Upper lobe of left lung (tissue), 4 donors: ENCODE measurements at regions not wholly inside any gene's neighbourhood (a gene's known extent, or its start where the extent isn't known, plus 50 kb on each side); places are given as distances from the start of the nearest gene placed in this dataset.

Experiments
- CTCF ChIP-seq, 6 experiments: fragments of 450-650 bp in 4 of 6; fragments of 200-600 bp in 2 of 6; sonication (generic) in 2 of 6; IDR thresholded peaks; one replicate each; pipeline ENCODE4 v1.5.1; 2016 to 2019; ENCODE audit warnings: antibody characterized with exemption in 6 of 6
- POLR2A ChIP-seq, 4 donors: fragments of 450-650 bp; IDR thresholded peaks; one replicate each; pipeline ENCODE4 v1.5.1; 2016 to 2017; ENCODE audit warnings: antibody characterized with exemption in 4 of 4, mild to moderate bottlenecking in 2 of 4
- POLR2AphosphoS5 ChIP-seq, 2 donors: sonication (generic); formaldehyde crosslinking; IDR thresholded peaks; one replicate each; pipeline ENCODE4 v1.5.1; 2017; ENCODE audit warnings: antibody characterized with exemption in 2 of 2

GRCh38 chr4:149072384-149072783 lies 630.2 kb upstream of the NR3C2 start:
- TF ChIP-seq CTCF (IDR thresholded peaks at IDR 0.05), result no peak
- TF ChIP-seq POLR2A (IDR thresholded peaks at IDR 0.05), result no peak
- TF ChIP-seq POLR2AphosphoS5 (IDR thresholded peaks at IDR 0.05), result no peak
